GM20000 (cell line): ENCODE measurements at regions not wholly inside any gene's neighbourhood (a gene's known extent, or its start where the extent isn't known, plus 50 kb on each side); places are given as distances from the start of the nearest gene placed in this dataset.

Experiments
- DNase-seq: peaks from one replicate; pipeline ENCODE4 v3.0.0; 2012; ENCODE audit warnings: low spot score
- CTCF ChIP-seq: IDR thresholded peaks from 2 replicates; pipeline ENCODE4 v1.5.1; 2012; ENCODE audit warnings: mild to moderate bottlenecking, control low read depth; ENCODE audit errors: extremely low read depth, missing control alignments

DNA sequence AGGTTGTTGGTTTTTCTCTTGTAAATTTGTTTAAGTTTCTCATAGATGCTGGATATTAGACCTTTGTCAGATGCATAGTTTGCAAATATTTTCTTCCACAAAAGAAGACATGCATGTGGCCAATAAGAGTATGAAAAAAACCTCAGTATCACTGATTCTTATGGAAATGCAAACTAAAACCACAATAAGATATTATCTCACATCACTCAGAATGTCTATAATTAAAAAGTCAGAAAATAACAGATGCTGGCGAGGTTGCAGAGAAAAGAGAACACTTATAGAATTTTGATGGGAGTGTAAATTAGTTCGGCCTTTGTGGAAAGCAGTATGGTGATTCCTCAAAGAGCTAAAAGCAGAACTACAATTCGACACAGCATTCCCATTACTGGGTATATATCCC is 1355.6 kb downstream of the FAM133A start:
- no peak for DNase-seq
- TF ChIP-seq CTCF: no peak

GRCh38 chrX:95040104-95040503 is 1366.1 kb downstream of the FAM133A start:
- no peak for TF ChIP-seq CTCF
- no peak for DNase-seq

GRCh38 chrX:95044331-95044730 is 1370.3 kb downstream of the FAM133A start:
- TF ChIP-seq CTCF: no peak
- no peak for DNase-seq

DNA sequence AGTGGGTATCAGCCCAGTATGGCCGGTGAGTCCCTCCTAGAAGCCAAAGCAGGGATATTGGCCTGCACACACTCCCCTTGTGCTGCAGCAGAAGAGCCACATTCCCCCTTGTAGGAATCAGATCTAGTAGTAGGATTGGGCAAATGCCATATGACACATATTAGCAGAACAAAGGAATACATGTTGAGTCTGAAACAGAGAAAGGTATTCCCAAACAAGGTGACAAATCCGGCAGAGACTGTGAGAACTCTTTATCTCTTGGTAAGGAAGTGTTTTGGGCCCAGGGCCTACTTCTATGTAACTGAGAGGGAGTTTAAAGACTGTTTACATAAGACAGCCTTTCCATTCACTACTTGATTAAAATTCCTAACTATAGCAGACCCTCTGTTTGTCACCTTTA is 1382.0 kb downstream of the FAM133A start:
- no peak for TF ChIP-seq CTCF
- DNase-seq: no peak

GRCh38 chrX:95056901-95057300 is 1382.9 kb downstream of the FAM133A start:
- TF ChIP-seq CTCF: no peak
- DNase-seq: no peak

GRCh38 chrX:95057341-95057740 is 1383.3 kb downstream of the FAM133A start:
- no peak for TF ChIP-seq CTCF
- DNase-seq: no peak

- no peak for TF ChIP-seq CTCF
- DNase-seq: no peak
Measured at GRCh38 chrX:95058815-95059214, 1384.8 kb downstream of the FAM133A start.
